ENCODE measurements at regions not wholly inside any gene's neighbourhood (a gene's known extent, or its start where the extent isn't known, plus 50 kb on each side); places are given as distances from the start of the nearest gene placed in this dataset.

GRCh38 chr7:124497176-124497575 is 268.4 kb downstream of the GPR37 start:
- FAIRE-seq: no peak

More at GRCh38 chr7:124497176-124497575, 268.4 kb downstream of the GPR37 start:
- Histone ChIP-seq H3K9me3 (replicated peaks; ENCODE audit: control insufficient read depth, insufficient read depth, low read depth, low read length) (peaks cover 2% of the 10 kb centered on the region; the same call in 1 of the 2 replicates), H3K9ac (ENCODE audit: insufficient read depth in 1 of 2, low read depth in 2 of 2, low read length in 2 of 2) (no peak overlapping the region), H3K4me2 (ENCODE audit: insufficient read depth, low read length) (no peak overlapping the region), H3K79me2 (ENCODE audit: control insufficient read depth, insufficient read depth, low read length) (no peaks in the 10 kb centered on the region), H3K27ac (ENCODE audit: extremely low read depth, low read depth, low read length) (no peak overlapping the region), H3K4me3 (no peak overlapping the region), H3K4me1 (replicated peaks in 1 of 2; ENCODE audit: control insufficient read depth in 2 of 2, insufficient read depth in 2 of 2, low read length in 2 of 2) (no peaks in the 10 kb centered on the region), H3K27me3 (ENCODE audit: control insufficient read depth in 2 of 2, insufficient read depth in 2 of 2, low read length in 2 of 2) (no peaks in the 10 kb centered on the region), H3K36me3 (ENCODE audit: control insufficient read depth, insufficient read depth, low read length) (no peaks in the 10 kb centered on the region), H2AFZ (ENCODE audit: low read depth, low read length) (no peak overlapping the region), H4K20me1 (replicated peaks; ENCODE audit: control insufficient read depth, insufficient read depth, low read length) (no peaks in the 10 kb centered on the region), H3K9me1 (ENCODE audit: control insufficient read depth, insufficient read depth, low read length) (no peaks in the 10 kb centered on the region)
- in situ Hi-C loops (cut with MboI) (no loop called here), intact Hi-C loops (cut with micrococcal nuclease) (no loop called here)
- ATAC-seq (no peak), DNase-seq (ENCODE audit: extremely low read depth in 1 of 4, low spot score in 3 of 4) (no peak)
- POLR2A ChIA-PET: no interaction called here
- CTCF ChIA-PET (ENCODE audit: low intra/inter-chr PET ratio): no interaction called here
- no TSS peak for BruUV-seq (replicated peaks)
- 0% methylated on average over 3 of the region's 3 CpGs for WGBS (ENCODE audit: insufficient coverage, low coverage, missing lambda C conversion rate)
- no peak for TF ChIP-seq FOXK1 (CRISPR knock-in tag; IDR thresholded peaks at IDR 0.05; ENCODE audit: borderline replicate concordance)
- no peak for TF ChIP-seq KLF16 (IDR thresholded peaks at IDR 0.05)
- TF ChIP-seq ZNF507 (tag; conservative IDR thresholded peaks at IDR 0.05): no peak
- no peak for TF ChIP-seq ARID3A (IDR thresholded peaks at IDR 0.05; ENCODE audit: borderline replicate concordance, low read depth, low read length)
- no peak for TF ChIP-seq ERF (CRISPR knock-in tag; IDR thresholded peaks at IDR 0.05)
- TF ChIP-seq PKNOX1 (IDR thresholded peaks at IDR 0.05): no peak
- TF ChIP-seq DACH1 (IDR thresholded peaks at IDR 0.05; ENCODE audit: partially characterized antibody): no peak
- no peak for TF ChIP-seq HES1 (IDR thresholded peaks at IDR 0.05; ENCODE audit: low read depth)
- no peak for TF ChIP-seq FOXO4 (CRISPR knock-in tag; IDR thresholded peaks at IDR 0.05)
- TF ChIP-seq GABPB1 (CRISPR knock-in tag; IDR thresholded peaks at IDR 0.05): no peak
- TF ChIP-seq SMARCE1 (IDR thresholded peaks at IDR 0.05): no peak
- TF ChIP-seq XRCC4 (IDR thresholded peaks at IDR 0.05; ENCODE audit: extremely low read depth, insufficient read depth, insufficient read length): no peak
- TF ChIP-seq LCOR (CRISPR knock-in tag; IDR thresholded peaks at IDR 0.05): no peak
- TF ChIP-seq ETV1 (tag; conservative IDR thresholded peaks at IDR 0.05; ENCODE audit: low read depth): no peak
- no peak for TF ChIP-seq MITF (IDR thresholded peaks at IDR 0.05)
- TF ChIP-seq ZBTB9 (CRISPR knock-in tag; IDR thresholded peaks at IDR 0.05): no peak
- no peak for TF ChIP-seq CBX2 (IDR thresholded peaks at IDR 0.05; ENCODE audit: insufficient read depth, low read length, poor library complexity, severe bottlenecking)

Measured in K562 (cell line).